Activated gamma-delta T cell (primary cell): ENCODE measurements at regions not wholly inside any gene's neighbourhood (a gene's known extent, or its start where the extent isn't known, plus 50 kb on each side); places are given as distances from the start of the nearest gene placed in this dataset.

ENCODE experiments used
- DNase-seq: peaks from one replicate; lab custom pipeline; 2025; lab: John Stamatoyannopoulos, UW

DNA sequence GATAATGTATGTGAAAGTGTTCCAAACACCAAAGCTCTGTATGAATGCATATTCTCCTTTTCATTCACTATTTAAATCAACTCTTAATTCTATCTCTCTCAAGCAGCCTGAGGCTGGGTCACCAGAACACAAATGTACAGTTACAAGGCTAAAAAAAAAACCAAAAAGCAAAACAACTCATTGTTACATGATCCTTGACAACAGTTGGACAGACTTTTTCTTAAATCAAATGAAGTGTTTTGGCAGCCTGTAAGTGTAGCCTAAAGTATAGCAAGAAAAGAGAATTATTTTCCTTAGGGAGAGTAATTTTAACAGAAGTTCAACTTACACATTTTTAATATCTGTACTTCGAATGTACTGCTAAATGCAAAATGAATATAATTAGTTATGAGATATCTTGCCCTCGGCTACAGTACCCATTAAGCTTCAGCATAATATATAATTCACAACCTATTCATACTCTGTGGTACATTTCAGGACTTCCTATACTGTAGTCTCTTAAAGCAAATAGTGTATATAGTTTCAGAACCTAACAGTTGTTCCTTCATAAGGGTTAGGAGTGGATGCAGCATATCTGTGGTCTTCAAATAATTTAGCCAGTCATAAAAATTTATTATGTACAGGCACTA, 214.0 kb upstream of the BTG1 start:
- DNase-seq: no peak

GRCh38 chr12:92357584-92358261, 212.1 kb upstream of the BTG1 start:
- no peak for DNase-seq

DNA sequence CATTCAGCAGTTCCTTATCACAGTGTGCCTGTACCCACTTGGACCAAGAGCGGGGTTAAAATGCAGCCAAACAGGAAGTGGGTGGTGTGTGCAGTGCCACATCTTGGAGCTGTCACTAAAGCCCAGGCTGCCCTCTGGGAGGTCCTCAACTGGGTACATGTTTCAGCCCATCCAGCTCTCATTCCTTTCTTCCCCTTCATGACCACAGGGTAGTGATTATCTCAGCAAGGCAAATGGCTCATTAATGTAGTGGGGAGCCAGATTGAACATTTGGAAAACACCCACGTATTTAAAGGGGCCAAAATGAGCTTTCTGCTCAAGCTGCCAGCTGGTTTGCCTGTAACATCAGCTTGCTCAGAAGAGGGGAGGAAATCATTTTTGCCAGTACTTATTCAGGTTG, 210.8 kb upstream of the BTG1 start:
- DNase-seq: no peak

DNA sequence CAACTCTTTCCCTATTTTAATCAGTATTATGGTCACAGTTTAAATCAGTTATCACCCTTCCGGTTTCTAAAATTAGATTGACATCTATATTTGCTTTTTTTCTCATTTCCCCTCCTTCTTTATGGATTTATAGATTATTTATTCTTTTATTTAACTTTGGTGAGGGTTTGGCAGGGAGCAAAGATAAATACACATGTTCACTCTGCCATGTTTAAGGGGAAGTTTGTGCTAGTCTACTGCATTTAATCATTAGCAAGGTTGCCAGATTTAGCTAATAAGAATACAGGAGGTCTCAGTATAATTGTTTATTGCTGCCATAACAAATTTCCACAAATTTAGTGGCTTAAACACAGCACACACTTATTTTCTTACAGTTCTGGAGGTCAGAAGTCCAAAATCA, 204.0 kb upstream of the BTG1 start:
- DNase-seq: no peak

DNA sequence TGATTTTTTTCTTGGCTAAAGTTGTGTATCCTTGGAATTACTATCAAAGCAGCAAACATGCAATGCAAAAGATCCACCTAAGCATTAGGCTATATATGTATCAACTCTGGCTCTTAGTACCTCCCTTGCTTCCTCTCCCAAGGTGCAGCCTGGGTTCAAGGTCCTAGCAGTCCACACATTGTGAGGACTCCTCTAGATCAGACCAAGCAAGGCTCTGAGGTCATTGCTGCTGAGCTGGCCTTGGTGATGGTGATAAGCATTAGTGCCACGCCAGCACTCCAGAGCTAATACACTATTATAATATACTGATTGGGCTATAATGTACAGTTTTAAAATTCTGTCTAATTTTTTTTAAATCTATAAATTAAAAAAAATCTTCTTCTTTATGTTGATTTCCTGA, 196.9 kb upstream of the BTG1 start:
- DNase-seq: no peak

- no peak for DNase-seq
Observed at GRCh38 chr12:92341065-92341668, 195.5 kb upstream of the BTG1 start.

GRCh38 chr12:92340441-92341064, 194.9 kb upstream of the BTG1 start:
- no peak for DNase-seq

DNA sequence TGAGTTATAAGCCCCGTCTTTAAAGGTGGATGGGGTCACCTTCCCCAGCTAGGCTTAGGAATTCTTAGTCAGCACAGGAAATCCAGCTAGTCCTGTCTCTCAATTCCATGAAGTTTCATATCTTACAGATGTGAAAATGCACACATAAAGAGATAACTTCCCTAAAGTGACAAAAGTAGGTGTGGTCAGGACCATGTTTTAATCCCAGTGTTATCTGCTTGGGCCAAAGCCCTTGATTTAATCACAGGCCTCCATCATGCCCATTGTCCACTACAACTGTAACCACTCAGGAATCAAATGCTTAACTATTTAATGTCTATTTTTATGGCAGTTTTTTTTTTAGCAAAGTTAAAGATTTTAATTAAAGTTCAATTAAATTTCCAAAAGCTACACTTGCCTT, 194.4 kb upstream of the BTG1 start:
- no peak for DNase-seq

- DNase-seq: no peak
Observed at GRCh38 chr12:92339198-92339821, 193.7 kb upstream of the BTG1 start.

GRCh38 chr12:92338671-92339070, 193.0 kb upstream of the BTG1 start:
- no peak for DNase-seq

- no peak for DNase-seq
Observed at GRCh38 chr12:92338102-92338501, 192.5 kb upstream of the BTG1 start.

DNA sequence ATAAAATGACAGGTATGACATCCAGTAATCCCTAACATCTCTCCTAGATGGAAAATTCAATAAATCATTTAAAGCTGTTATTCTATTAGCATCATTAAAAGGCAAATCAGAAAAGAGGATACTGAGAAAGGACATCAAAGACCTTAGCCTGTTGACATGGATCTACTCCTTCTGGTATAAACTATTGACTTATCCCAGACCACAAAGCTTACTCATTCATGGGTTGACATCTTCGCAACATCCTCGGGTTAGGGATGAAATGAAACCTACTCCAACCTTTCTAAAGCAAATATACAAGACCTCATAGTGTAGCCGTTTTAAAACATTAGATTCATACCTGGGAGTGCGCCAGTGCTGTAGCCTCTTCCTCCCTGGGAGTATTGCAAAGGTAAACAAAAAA, 191.5 kb upstream of the BTG1 start:
- DNase-seq: no peak

DNA sequence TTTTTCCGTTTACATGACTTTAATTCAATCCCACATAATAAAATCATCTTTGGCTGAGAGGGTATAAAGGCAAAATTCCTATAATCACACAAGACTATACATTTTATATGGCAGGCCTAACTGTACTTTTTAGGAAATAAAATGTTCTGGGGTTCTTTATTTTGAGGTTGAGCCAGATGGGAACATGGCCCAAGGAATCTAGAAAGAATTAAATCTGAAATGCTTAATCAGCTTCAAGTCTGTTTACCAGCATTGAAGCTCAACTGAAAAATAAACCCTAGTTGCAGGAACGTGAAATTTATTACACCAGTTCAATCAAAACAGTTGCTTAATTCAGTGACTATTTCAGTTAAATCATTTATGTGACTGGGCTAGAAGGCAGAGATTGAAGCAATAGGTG, 191.0 kb upstream of the BTG1 start:
- no peak for DNase-seq

DNA sequence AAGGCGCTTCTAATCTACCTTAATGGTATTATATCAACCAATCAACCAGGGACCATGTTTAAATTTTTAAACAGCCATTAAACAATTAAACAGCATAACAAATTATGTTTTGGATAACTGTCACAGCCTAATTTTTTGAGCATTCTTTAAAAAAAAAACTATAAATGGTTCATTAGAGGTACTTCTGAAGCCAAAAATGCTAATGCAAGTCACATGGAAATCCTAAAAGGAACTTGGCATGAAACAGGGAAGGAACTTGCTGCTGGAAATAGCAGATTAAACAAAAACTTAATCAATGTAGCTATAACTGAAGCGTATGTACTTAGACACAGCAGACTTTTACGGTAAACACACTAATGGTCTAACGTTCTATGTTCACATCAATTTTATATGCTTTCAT, 190.2 kb upstream of the BTG1 start:
- DNase-seq: no peak

DNA sequence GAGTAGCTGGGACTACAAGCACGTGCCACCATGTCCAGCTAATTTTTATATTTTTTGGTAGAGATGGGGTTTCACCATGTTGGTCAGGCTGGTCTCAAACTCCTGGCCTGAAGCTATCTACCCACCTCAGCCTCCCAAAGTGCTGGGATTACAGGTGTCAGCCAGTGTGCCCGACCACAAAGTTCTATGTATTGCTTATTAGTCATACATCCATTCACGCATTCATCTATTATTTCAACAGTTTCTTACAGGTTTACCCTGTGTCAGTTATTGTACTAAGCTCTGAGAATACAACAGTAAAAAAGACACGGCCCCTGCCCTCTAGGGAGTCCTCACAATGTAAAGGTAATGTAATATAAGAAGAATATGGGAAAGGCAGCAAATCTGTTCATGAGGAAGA, 188.9 kb upstream of the BTG1 start:
- DNase-seq: no peak

- DNase-seq: no peak
Observed at GRCh38 chr12:92332552-92332951, 186.9 kb upstream of the BTG1 start.

- no peak for DNase-seq
Observed at GRCh38 chr12:92331383-92331782, 185.7 kb upstream of the BTG1 start.

DNA sequence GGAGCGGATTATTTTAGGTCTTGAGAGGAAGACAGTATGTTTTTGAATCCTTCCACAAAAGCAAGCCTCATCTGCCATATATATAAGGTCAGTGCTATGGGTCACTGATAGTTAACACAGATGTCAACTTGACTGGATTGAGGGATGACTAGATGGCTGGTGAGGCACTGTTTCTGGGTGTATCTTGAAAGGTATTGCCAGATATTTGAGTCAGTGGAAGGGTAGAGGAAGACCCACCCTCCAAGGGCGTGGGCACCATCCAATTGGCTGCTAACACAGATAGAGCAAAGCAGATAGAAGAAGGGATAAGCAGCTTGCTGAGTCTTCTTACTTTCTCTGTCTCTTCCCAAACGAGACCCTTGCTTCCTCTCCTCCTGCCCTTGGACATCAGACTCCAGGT, 185.0 kb upstream of the BTG1 start:
- no peak for DNase-seq

GRCh38 chr12:92326877-92327276, 181.2 kb upstream of the BTG1 start:
- no peak for DNase-seq

DNA sequence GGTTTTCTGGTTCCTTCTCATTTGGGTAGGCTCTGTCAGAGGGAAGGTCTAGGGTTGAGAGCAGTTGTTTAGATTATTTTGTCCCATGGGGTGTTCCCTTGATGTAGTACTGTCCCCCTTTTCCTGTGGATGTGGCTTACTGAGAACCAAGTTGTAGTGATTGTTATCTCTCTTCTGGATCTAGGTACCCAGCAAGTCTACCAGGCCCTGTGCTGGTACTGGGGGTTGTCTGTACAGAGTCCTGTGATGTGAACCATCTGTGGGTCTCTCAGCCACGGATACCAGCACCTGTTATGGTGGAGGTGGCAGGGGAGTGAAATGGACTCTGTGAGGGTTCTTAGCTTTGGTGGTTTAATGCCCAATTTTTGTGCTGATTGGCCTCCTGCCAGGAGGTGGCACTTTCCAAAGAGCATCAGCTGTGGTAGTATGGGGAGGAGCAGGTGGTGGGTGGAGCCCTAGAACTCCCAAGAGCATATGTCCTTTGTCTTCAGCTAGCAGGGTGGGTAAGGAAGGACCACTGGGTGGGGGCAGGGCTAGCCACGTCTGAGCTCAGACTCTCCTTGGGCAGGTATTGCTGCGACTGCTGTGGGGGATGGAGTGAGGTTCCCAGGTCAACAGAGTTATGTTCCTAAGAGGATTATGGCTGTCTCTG, 179.3 kb upstream of the BTG1 start:
- DNase-seq: no peak

GRCh38 chr12:92312463-92312964, 166.9 kb upstream of the BTG1 start:
- no peak for DNase-seq
